Endodermal cell (in vitro differentiated cells): ENCODE measurements at regions not wholly inside any gene's neighbourhood (a gene's known extent, or its start where the extent isn't known, plus 50 kb on each side); places are given as distances from the start of the nearest gene placed in this dataset.

Experiments used
- DNase-seq: peaks from one replicate; pipeline ENCODE4 v3.0.0-alpha.2; 2017
- H3K27ac ChIP-seq: 2 replicates; pipeline ENCODE4 v1.5.1; 2013; ENCODE audit warnings: mild to moderate bottlenecking, low read depth, low read length, moderate library complexity
- H3K27me3 ChIP-seq: 2 replicates; pipeline ENCODE4 v1.6.1; 2013; ENCODE audit warnings: mild to moderate bottlenecking, low read length, moderate library complexity; ENCODE audit not compliant: insufficient read depth, control insufficient read depth, poor library complexity, severe bottlenecking
- H3K36me3 ChIP-seq: 2 replicates; pipeline ENCODE4 v1.7.0; 2013; ENCODE audit warnings: mild to moderate bottlenecking, low read length, moderate library complexity; ENCODE audit not compliant: control insufficient read depth, insufficient read depth
- H3K4me1 ChIP-seq: one replicate; pipeline ENCODE4 v1.7.0; 2013; ENCODE audit warnings: low read length; ENCODE audit not compliant: control insufficient read depth, insufficient read depth
- H3K4me3 ChIP-seq: 2 replicates; pipeline ENCODE4 v1.5.1; 2013; ENCODE audit warnings: mild to moderate bottlenecking, low read length, moderate library complexity
- H3K9ac ChIP-seq: 2 replicates; pipeline ENCODE4 v1.6.1; 2013; ENCODE audit warnings: mild to moderate bottlenecking, low read length, moderate library complexity; ENCODE audit not compliant: poor library complexity, severe bottlenecking; ENCODE audit errors: extremely low read depth
- H3K9me3 ChIP-seq: 2 replicates; pipeline ENCODE4 v1.6.1; 2013; ENCODE audit warnings: mild to moderate bottlenecking, low read length, moderate library complexity; ENCODE audit not compliant: control insufficient read depth
- H3K27ac Mint-ChIP-seq: 2 replicates; pipeline ENCODE4 v1.8.0; 2020; ENCODE audit warnings: mixed read lengths
- H3K27me3 Mint-ChIP-seq: 2 replicates; pipeline ENCODE4 v1.8.0; 2021; ENCODE audit warnings: mild to moderate bottlenecking, mixed read lengths; ENCODE audit not compliant: insufficient read depth
- H3K36me3 Mint-ChIP-seq: 2 replicates; pipeline ENCODE4 v1.8.0; 2020; ENCODE audit warnings: low read depth, mixed read lengths
- H3K4me1 Mint-ChIP-seq: 2 replicates; pipeline ENCODE4 v1.8.0; 2020; ENCODE audit warnings: mixed read lengths
- H3K4me3 Mint-ChIP-seq: 2 replicates; pipeline ENCODE4 v1.8.0; 2020; ENCODE audit warnings: mild to moderate bottlenecking, moderate library complexity, mixed read lengths
- H3K9me3 Mint-ChIP-seq: 2 replicates; pipeline ENCODE4 v1.8.0; 2020; ENCODE audit warnings: mild to moderate bottlenecking, mixed read lengths
- CTCF ChIP-seq: fragments of 200-600 bp; sonication (generic); conservative IDR thresholded peaks from 2 replicates; pipeline ENCODE4 v1.5.0; 2021; ENCODE audit warnings: antibody characterized with exemption, mild to moderate bottlenecking
- whole genome bisulfite sequencing, 2 experiments: methylation state at CpG; one replicate each; pipeline versions ENCODE4 v1.1.5 to v1.1.7; 2013; ENCODE audit warnings: missing lambda C conversion rate in 2 of 2, mixed read lengths in 1 of 2; ENCODE audit not compliant: insufficient coverage in 1 of 2, insufficient read length in 1 of 2; 5-methylcytosine and 5-hydroxymethylcytosine counted together

- Histone ChIP-seq H3K4me3 (no peak overlapping the region), H3K4me1 (no peaks in the 10 kb centered on the region), H3K27ac (no peak overlapping the region), H3K36me3 (no peaks in the 10 kb centered on the region), H3K9ac (no peak overlapping the region), H3K9me3 (no peaks in the 10 kb centered on the region), H3K27me3 (no peaks in the 10 kb centered on the region)
- no peak for DNase-seq
- Mint-ChIP-seq H3K4me3 (no peak overlapping the region), H3K27me3 (peaks cover 5% of the 10 kb centered on the region), H3K36me3 (no peaks in the 10 kb centered on the region), H3K9me3 (no peaks in the 10 kb centered on the region), H3K27ac (no peak overlapping the region), H3K4me1 (no peaks in the 10 kb centered on the region)
- TF ChIP-seq CTCF, result no peak
Measured at GRCh38 chr3:22933841-22934116, 269.3 kb upstream of the UBE2E2 start.

GRCh38 chr3:22935040-22935439, 268.1 kb upstream of the UBE2E2 start:
- Mint-ChIP-seq H3K4me3 (no peak overlapping the region), H3K27ac (no peak overlapping the region), H3K4me1 (no peaks in the 10 kb centered on the region), H3K9me3 (no peaks in the 10 kb centered on the region), H3K27me3 (peaks cover 5% of the 10 kb centered on the region), H3K36me3 (no peaks in the 10 kb centered on the region)
- H3K4me3 ChIP-seq, result no peak overlapping the region
- H3K4me1 ChIP-seq, result no peaks in the 10 kb centered on the region
- H3K9me3 ChIP-seq, result no peaks in the 10 kb centered on the region
- no peak for TF ChIP-seq CTCF
- no peak overlapping the region for H3K27ac ChIP-seq
- WGBS, 2 experiments, result 68% methylated on average over 2 of the region's 2 CpGs; no CpG with 5 or more reads in 1 of the 2 experiments
- no peak overlapping the region for H3K9ac ChIP-seq
- no peak for DNase-seq
- no peaks in the 10 kb centered on the region for H3K27me3 ChIP-seq
- H3K36me3 ChIP-seq, result no peaks in the 10 kb centered on the region

DNA sequence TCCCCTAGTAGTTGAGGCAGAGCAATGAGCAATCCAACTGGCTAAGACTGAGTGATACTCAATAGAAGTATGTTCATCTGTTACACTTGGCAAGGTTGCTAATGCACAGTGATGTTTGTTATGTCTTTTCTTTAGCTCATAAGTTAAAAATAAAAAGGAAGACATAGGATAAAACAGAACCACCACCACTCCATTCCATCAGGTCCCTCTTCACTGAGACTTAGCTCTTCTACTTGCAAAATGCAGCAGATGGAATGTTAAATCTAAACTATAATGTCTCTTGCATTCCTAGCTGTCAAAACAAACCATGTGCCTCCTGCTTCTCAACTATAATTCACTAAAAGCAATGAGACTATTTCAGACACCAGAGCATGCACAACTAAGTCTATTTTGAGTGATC, 265.6 kb upstream of the UBE2E2 start:
- Mint-ChIP-seq H3K27me3 (peaks cover 27% of the 10 kb centered on the region), H3K27ac (no peak overlapping the region), H3K4me3 (no peak overlapping the region), H3K36me3 (no peaks in the 10 kb centered on the region), H3K9me3 (no peaks in the 10 kb centered on the region), H3K4me1 (no peaks in the 10 kb centered on the region)
- H3K4me1 ChIP-seq, result no peaks in the 10 kb centered on the region
- no peak overlapping the region for H3K9ac ChIP-seq
- H3K27me3 ChIP-seq, result peaks cover 21% of the 10 kb centered on the region
- no peak overlapping the region for H3K27ac ChIP-seq
- no peak for TF ChIP-seq CTCF
- no peak for DNase-seq
- no peaks in the 10 kb centered on the region for H3K9me3 ChIP-seq
- H3K36me3 ChIP-seq, result no peaks in the 10 kb centered on the region
- no peak overlapping the region for H3K4me3 ChIP-seq
